Esophagus mucosa (tissue), 1 donor: ENCODE measurements at regions not wholly inside any gene's neighbourhood (a gene's known extent, or its start where the extent isn't known, plus 50 kb on each side); places are given as distances from the start of the nearest gene placed in this dataset.
A peak's percentile ranks its signal among the peaks of the same experiment; 100 is the strongest.
"Not testable (repeated sequence)": the region's sequence is repeated elsewhere in the genome, so short reads cannot be mapped to it uniquely, and the experiment has no call there.

Source experiments
- ATAC-seq: fragments of 200-7000 bp; cut with Tn5 transposase; one replicate; pipeline ENCODE4 v1.9.1; 2020
- donor health status: DM: yes; HTN: yes; CAD: no.

GRCh38 chr5:153275695-153276094 lies 214.8 kb upstream of the GRIA1 start:
- ATAC-seq = no peak

DNA sequence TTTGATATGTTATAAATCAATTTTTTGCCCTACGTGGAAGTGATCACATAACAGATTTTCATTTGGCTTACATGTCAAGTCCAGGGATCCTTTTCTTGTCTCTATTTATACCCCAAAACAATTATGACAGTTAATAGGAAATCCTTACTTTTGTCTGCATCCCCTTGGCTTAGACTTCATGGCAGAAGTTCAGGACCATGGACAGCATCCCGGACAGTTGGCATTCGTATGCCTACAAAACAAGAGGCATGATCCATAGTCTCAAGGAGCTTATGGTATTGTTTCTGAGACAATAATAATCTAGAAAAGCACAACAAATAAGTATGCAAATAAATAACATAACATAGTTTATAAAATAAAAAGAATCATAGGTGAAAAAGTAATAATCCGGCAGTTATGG lies 214.3 kb upstream of the GRIA1 start:
- no peak for ATAC-seq

GRCh38 chr5:153296251-153296844 lies 194.1 kb upstream of the GRIA1 start:
- ATAC-seq = not testable (repeated sequence)

- no peak for ATAC-seq
Measured at GRCh38 chr5:153299891-153300290, 190.6 kb upstream of the GRIA1 start.

DNA sequence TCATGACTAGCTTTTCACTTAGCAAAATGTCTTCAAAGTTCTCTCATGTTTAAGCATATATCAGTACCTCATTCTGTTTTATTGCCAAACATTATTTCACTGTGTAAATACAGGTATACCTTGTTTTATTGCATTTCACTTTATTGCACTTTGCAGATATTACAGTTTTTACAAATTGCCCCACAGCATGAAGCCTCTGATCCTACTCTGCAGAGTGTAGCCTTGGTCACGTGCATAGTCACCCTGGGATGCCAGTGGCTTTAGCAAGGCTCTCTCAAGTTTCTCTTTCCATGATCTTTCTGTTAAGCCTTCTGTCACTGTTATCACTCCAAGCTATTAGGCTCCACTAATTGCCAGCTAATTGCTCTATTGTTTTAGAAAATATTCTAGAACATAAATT lies 182.2 kb upstream of the GRIA1 start:
- ATAC-seq = no peak

DNA sequence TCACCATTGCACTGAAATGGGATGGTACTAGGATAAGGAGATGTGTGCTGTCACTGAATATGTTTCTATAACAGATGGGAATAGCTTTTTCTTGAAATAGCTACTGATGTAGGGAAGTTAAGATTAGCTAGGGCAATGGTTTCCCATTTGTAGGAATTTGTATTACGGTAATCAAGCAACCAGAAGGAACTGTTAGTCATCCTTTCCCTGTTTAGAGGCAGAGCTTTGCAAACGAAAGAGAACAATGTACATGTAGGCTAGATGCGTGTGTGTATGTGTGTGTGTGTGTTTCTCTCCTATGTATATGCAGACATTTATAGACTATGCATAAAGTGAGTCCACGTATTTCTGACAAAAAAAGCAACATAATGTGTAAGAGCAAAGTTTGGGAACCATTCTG lies 171.9 kb upstream of the GRIA1 start:
- ATAC-seq = no peak

GRCh38 chr5:153321478-153321877 lies 169.0 kb upstream of the GRIA1 start:
- no peak for ATAC-seq

DNA sequence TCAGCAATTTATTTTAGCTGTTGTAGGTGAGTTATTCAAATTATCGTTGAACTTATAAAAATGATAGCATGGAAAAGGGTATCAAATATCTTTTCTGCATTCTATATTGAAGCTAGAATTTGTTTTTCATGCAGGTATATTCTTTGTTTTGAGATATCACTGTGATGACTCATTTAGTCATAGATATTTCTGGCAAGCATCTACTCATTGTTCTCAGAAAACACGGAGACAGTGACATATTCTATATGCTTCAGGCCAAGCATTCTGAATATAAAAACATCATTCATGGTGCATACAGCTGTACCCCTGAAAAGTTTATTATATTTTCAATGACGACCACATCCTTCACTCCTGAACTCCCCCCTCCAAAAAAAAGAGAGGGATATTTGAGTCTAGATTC lies 150.3 kb upstream of the GRIA1 start:
- ATAC-seq = no peak

GRCh38 chr5:153340738-153341137 lies 149.7 kb upstream of the GRIA1 start:
- no peak for ATAC-seq

GRCh38 chr5:153342487-153342886 lies 148.0 kb upstream of the GRIA1 start:
- no peak for ATAC-seq

- ATAC-seq = no peak
Measured at GRCh38 chr5:153347611-153348010, 142.9 kb upstream of the GRIA1 start.

- no peak for ATAC-seq
Measured at GRCh38 chr5:153350175-153350883, 140.1 kb upstream of the GRIA1 start.

DNA sequence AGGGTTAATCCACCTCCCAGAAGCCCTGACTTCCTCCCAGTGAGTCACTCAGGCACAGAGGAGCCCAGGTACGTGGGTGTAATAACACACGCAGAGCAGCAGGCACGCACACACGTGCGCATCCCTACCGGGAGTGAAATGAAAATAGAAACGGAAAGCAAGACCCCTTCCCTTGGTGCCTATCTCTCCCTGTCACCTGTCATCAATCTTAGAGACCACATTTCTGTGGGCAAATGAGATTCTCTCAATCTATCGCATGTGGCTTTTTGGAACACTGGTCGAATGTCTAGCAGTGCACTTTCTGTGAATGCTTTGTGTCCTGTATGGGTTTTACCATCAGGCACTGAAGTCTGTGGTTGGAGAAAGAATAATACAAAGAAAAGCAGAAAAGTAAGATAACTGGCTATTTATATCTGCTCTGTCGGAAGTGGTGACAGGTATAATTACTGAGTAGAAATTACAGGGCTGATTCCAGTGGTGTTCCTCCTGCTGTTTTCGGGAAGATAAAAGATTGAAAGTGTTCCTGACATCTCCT lies 137.7 kb upstream of the GRIA1 start:
- ATAC-seq = peak; percentile 56

DNA sequence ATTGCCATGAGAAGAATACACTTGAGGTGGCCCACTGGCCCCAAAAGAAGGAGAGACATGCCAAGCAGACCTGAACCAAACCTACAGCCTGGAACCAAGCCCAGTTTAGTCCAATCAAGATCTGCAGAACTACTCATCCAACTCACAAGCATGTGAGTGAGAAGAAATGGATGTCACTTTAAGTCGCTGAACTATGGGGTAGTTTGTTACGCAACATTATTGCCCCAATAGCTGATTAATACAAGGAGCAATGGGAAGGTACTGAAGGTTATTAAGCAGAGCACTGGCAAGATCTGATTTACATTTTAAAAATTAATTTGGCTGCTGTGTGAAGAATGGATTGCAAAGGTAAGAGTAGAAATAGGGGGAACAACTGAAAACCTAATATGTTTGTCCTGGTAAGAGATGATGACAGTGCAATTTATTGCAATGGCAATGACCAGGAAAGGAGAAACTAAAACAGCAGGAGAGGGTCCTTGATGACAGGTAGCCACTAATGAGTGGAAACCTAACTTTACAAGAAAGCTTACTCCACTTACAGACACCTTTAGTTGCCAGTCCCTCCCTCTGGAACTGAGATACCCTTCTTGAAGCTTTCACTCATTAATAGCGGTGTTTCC lies 132.9 kb upstream of the GRIA1 start:
- ATAC-seq = no peak

GRCh38 chr5:153358315-153358976 lies 132.0 kb upstream of the GRIA1 start:
- no peak for ATAC-seq

- no peak for ATAC-seq
Measured at GRCh38 chr5:153360860-153361259, 129.6 kb upstream of the GRIA1 start.

DNA sequence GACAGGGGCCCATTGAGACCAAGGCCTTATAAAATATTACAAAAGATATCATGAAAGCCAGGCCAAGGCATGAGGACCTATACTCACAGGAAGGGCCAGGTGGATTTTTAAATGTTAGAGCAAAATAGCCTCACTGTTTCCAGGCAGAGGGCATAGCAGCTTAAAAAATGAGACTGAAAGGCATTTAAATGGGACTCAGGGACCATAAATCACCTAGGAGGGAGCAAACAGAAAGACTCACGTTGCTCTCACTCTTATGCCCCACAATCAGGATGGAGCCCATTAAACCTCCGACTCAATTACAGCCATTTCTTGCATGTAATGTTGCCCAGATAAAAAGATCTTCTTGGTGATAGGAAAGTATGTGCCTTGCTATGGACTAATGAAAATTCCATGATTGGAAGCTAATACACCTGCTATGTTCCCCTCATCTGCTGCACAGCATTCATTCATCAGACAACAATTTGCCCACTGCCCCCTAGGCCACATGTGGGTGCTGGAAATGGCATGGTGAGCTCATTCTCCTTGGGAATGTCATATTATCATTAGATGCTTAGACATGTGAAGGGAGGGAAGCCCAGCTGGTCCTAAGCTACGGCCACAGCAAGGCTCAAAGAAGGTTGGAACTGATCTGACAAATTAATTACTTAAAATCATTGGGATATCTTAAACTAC lies 128.6 kb upstream of the GRIA1 start:
- ATAC-seq = no peak

GRCh38 chr5:153365547-153365946 lies 124.9 kb upstream of the GRIA1 start:
- ATAC-seq = no peak

- ATAC-seq = no peak
Measured at GRCh38 chr5:153367466-153367865, 123.0 kb upstream of the GRIA1 start.

GRCh38 chr5:153372425-153373129 lies 117.9 kb upstream of the GRIA1 start:
- no peak for ATAC-seq

- no peak for ATAC-seq
Measured at GRCh38 chr5:153373130-153373498, 117.4 kb upstream of the GRIA1 start.

DNA sequence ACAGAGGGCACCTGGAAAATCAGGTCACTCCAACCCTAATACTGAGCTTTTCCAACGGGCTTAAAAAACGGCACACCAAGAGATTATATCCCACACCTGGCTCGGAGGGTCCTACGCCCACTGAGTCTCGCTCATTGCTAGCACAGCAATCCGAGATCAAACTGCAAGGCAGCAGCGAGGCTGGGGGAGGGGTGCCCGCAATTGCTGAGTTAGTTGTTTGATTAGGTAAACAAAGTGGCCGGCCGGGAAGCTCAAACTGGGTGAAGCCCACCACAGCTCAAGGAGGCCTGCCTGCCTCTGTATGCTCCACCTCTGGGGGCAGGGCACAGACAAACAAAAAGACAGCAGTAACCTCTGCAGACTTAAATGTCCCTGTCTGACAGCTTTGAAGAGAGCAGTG lies 108.8 kb upstream of the GRIA1 start:
- not testable (repeated sequence) for ATAC-seq
